K562 (cell line): ENCODE measurements at regions not wholly inside any gene's neighbourhood (a gene's known extent, or its start where the extent isn't known, plus 50 kb on each side); places are given as distances from the start of the nearest gene placed in this dataset.

Experiments
- ATAC-seq: fragments of 200-7000 bp; cut with Tn5 transposase; 3 replicates; pipeline ENCODE4 v1.9.1; 2020; ENCODE audit warnings: moderate library complexity
- BruUV-seq: library from RNA; stranded (reverse); fragments of 400-500 nt; replicated peaks from 2 replicates; lab custom pipeline; 2021; lab: Mats Ljungman, UMichigan
- CTCF ChIA-PET: fragments of 300-600 bp; formaldehyde crosslinking; extraction: SDS; loops from one replicate; lab custom pipeline; 2021; ENCODE audit warnings: low intra/inter-chr PET ratio; lab: Yijun Ruan, JAX
- POLR2A ChIA-PET: fragments of 300-600, 350-650 bp; sonication (Branson Sonifier 250); formaldehyde crosslinking; extraction: SDS; loops from one replicate; lab custom pipeline; 2021; ENCODE audit warnings: antibody characterized with exemption, inconsistent platforms; lab: Yijun Ruan, JAX
- DNase-seq, 4 experiments: peaks; one replicate each; pipeline versions ENCODE4 v3.0.0 to v3.0.0-alpha.2; 2011 to 2018; ENCODE audit warnings: low spot score in 3 of 4, mixed read lengths in 3 of 4; ENCODE audit errors: extremely low read depth in 1 of 4
- FAIRE-seq: peaks from 2 replicates; lab custom pipeline; 2011; peaks lifted over from hg19 to GRCh38; lab: Jason Lieb, UNC
- H2AFZ ChIP-seq: 2 replicates; pipeline ENCODE4 v1.6.0; 2011; ENCODE audit warnings: low read depth, low read length, control low read depth, inconsistent platforms
- H3K27ac ChIP-seq: fragments of 200-600 bp; 3 replicates; pipeline ENCODE4 v1.8.0; 2011; ENCODE audit warnings: low read depth, mild to moderate bottlenecking, control low read depth, inconsistent platforms, low read length, moderate library complexity, mixed read lengths; ENCODE audit errors: extremely low read depth
- H3K27me3 ChIP-seq, 2 experiments: fragments of 300-600 bp in 1 of 2; 2 replicates in 1 of 2; 3 replicates in 1 of 2; pipeline versions ENCODE4 v1.6.0 to v1.8.0; 2011; ENCODE audit warnings: inconsistent platforms in 2 of 2, low read length in 2 of 2, mild to moderate bottlenecking in 1 of 2, mixed read lengths in 1 of 2, moderate library complexity in 1 of 2; ENCODE audit not compliant: control insufficient read depth in 2 of 2, insufficient read depth in 2 of 2
- H3K36me3 ChIP-seq: fragments of 300-600 bp; 3 replicates; pipeline ENCODE4 v1.8.0; 2011; ENCODE audit warnings: mild to moderate bottlenecking, low read length, inconsistent platforms; ENCODE audit not compliant: control insufficient read depth, insufficient read depth
- H3K4me1 ChIP-seq, 2 experiments: fragments of 200-600 bp in 1 of 2; replicated peaks in 1 of 2; 2 replicates in 1 of 2; 3 replicates in 1 of 2; pipeline versions ENCODE4 v1.5.1 to v1.8.0; 2011; ENCODE audit warnings: inconsistent platforms in 2 of 2, low read length in 2 of 2, mild to moderate bottlenecking in 1 of 2, mixed read lengths in 1 of 2, moderate library complexity in 1 of 2; ENCODE audit not compliant: control insufficient read depth in 2 of 2, insufficient read depth in 2 of 2
- H3K4me2 ChIP-seq: 2 replicates; pipeline ENCODE4 v1.6.1; 2011; ENCODE audit warnings: low read length, control low read depth, inconsistent platforms, mixed read lengths; ENCODE audit not compliant: insufficient read depth
- H3K4me3 ChIP-seq: fragments of 200-600 bp; sonication (generic), shearing (Covaris generic); 2 replicates; pipeline ENCODE4 v1.5.1; 2016; ENCODE audit warnings: control low read depth, inconsistent platforms
- H3K79me2 ChIP-seq: fragments of 200-600 bp; 3 replicates; pipeline ENCODE4 v1.8.0; 2011; ENCODE audit warnings: low read length, inconsistent platforms; ENCODE audit not compliant: control insufficient read depth, insufficient read depth
- H3K9ac ChIP-seq, 2 experiments: 2 replicates each; pipeline versions ENCODE4 v1.6.0 to v1.6.1; 2011; ENCODE audit warnings: low read depth in 2 of 2, low read length in 2 of 2, control low read depth in 1 of 2, inconsistent platforms in 1 of 2, mild to moderate bottlenecking in 1 of 2, mixed read lengths in 1 of 2; ENCODE audit not compliant: insufficient read depth in 1 of 2
- H3K9me1 ChIP-seq: one replicate; pipeline ENCODE4 v1.6.0; 2011; ENCODE audit warnings: inconsistent platforms, mild to moderate bottlenecking, low read length, moderate library complexity; ENCODE audit not compliant: control insufficient read depth, insufficient read depth
- H3K9me3 ChIP-seq: replicated peaks from 2 replicates; pipeline ENCODE4 v1.5.1; 2011; ENCODE audit warnings: low read depth, low read length, inconsistent platforms; ENCODE audit not compliant: control insufficient read depth, insufficient read depth
- H4K20me1 ChIP-seq: replicated peaks from 2 replicates; pipeline ENCODE4 v1.6.1; 2011; ENCODE audit warnings: low read length, inconsistent platforms, mixed read lengths; ENCODE audit not compliant: control insufficient read depth, insufficient read depth
- EHMT2 ChIP-seq: fragments of 450-650 bp; IDR thresholded peaks from 2 replicates; pipeline ENCODE4 v1.6.1; 2018; ENCODE audit warnings: antibody characterized with exemption
- KAT8 ChIP-seq: fragments of 450-650 bp; IDR thresholded peaks from 2 replicates; pipeline ENCODE4 v1.6.1; 2016; ENCODE audit warnings: low read depth, mild to moderate bottlenecking
- NKRF ChIP-seq: fragments of 450-650 bp; IDR thresholded peaks from 2 replicates; pipeline ENCODE4 v1.6.1; 2016; ENCODE audit warnings: borderline replicate concordance
- RBBP5 ChIP-seq: fragments of 200-600 bp; sonication (generic); IDR thresholded peaks from 2 replicates; pipeline ENCODE4 v1.6.1; 2012; ENCODE audit warnings: borderline replicate concordance, mild to moderate bottlenecking, low read length, control low read depth, inconsistent platforms; ENCODE audit not compliant: insufficient read depth, poor library complexity, severe bottlenecking
- RFX1 ChIP-seq: fragments of 450-650 bp; IDR thresholded peaks from 2 replicates; pipeline ENCODE4 v1.6.1; 2016; ENCODE audit warnings: mild to moderate bottlenecking, moderate library complexity
- SP1 ChIP-seq: sonication (generic); formaldehyde crosslinking; IDR thresholded peaks from 2 replicates; pipeline ENCODE4 v1.8.1; 2022; ENCODE audit warnings: mild to moderate bottlenecking, missing genetic modification reagents
- XRCC5 ChIP-seq: fragments of 200-400 bp; formaldehyde crosslinking; IDR thresholded peaks from 2 replicates; pipeline ENCODE4 v1.6.1; 2017; ENCODE audit warnings: low read depth, mild to moderate bottlenecking, low read length
- ZNF589 ChIP-seq: fragments of 200-800 bp; sonication (Bioruptor generic); IDR thresholded peaks from 2 replicates; pipeline ENCODE4 v1.6.1; 2016; ENCODE audit warnings: low read depth, missing genetic modification characterization, missing compliant biosample characterization
- WGBS: fragments of 100-300 bp; shearing (Covaris generic); methylation state at CpG from one replicate; pipeline ENCODE4 v1.1.6; 2016; ENCODE audit warnings: low coverage, mixed read lengths; ENCODE audit not compliant: insufficient coverage; ENCODE audit errors: missing lambda C conversion rate; 5-methylcytosine and 5-hydroxymethylcytosine counted together
- in situ Hi-C: fragments of 300-500 bp; cut with MboI; formaldehyde crosslinking; loops from 4 replicates; pipeline ENCODE4 v1.15.0; 2018; ENCODE audit warnings: inconsistent platforms, mixed read lengths
- intact Hi-C: fragments of 100-400 bp; cut with micrococcal nuclease; formaldehyde crosslinking; loops from 2 replicates; pipeline ENCODE4 v1.14.2; 2022

GRCh38 chr4:102139132-102139573 lies 206.1 kb downstream of the SLC39A8 start:
- in situ Hi-C loops = no loop called here
- CTCF ChIA-PET = no interaction called here
- FAIRE-seq = no peak
- BruUV-seq = no TSS peak
- Histone ChIP-seq H3K27ac (no peak overlapping the region), H3K4me1 (peaks cover 0 to 2% of the 10 kb centered on the region in 2 experiments; a peak in 1 of 5 replicates), H3K4me3 (no peak overlapping the region)
- POLR2A ChIA-PET = no interaction called here
- ATAC-seq = no peak
- no peak for DNase-seq
- no peak for TF ChIP-seq ZNF589 (CRISPR knock-in tag)
- no peak for TF ChIP-seq RBBP5
- no peak for TF ChIP-seq SP1 (CRISPR knock-in tag)
- no peak for TF ChIP-seq KAT8
- TF ChIP-seq NKRF = no peak
- no peak for TF ChIP-seq XRCC5
- TF ChIP-seq RFX1 = no peak
- TF ChIP-seq EHMT2 = no peak
- TF ChIP-seq, all 486 proteins: peak for 0
- 0% methylated on average over 2 of the region's 2 CpGs for WGBS
- H3K4me2 ChIP-seq = no peak overlapping the region
- H3K9me1 ChIP-seq = no peaks in the 10 kb centered on the region
- no peak overlapping the region for H2AFZ ChIP-seq
- no peaks in the 10 kb centered on the region for H3K79me2 ChIP-seq
- no peaks in the 10 kb centered on the region for H3K36me3 ChIP-seq
- no peaks in the 10 kb centered on the region for H4K20me1 ChIP-seq
- H3K27me3 ChIP-seq = no peaks in the 10 kb centered on the region
- H3K9ac ChIP-seq = no peak overlapping the region
- intact Hi-C loops = no loop called here
- no peaks in the 10 kb centered on the region for H3K9me3 ChIP-seq
